Ishikawa (cell line): ENCODE measurements at regions not wholly inside any gene's neighbourhood (a gene's known extent, or its start where the extent isn't known, plus 50 kb on each side); places are given as distances from the start of the nearest gene placed in this dataset.

ENCODE experiments used
- CEBPB ChIP-seq: IDR thresholded peaks from 2 replicates; pipeline ENCODE4 v1.6.1; 2012
- CREB1 ChIP-seq: IDR thresholded peaks from 2 replicates; pipeline ENCODE4 v1.6.1; 2012; ENCODE audit warnings: low read depth
- EGR1 ChIP-seq: IDR thresholded peaks from 2 replicates; pipeline ENCODE4 v1.6.1; 2012
- EP300 ChIP-seq: IDR thresholded peaks from 2 replicates; pipeline ENCODE4 v1.6.1; 2012; ENCODE audit warnings: borderline replicate concordance
- FOXM1 ChIP-seq: IDR thresholded peaks from 2 replicates; pipeline ENCODE4 v1.6.1; 2012; ENCODE audit warnings: low read depth, borderline replicate concordance
- NFIC ChIP-seq: IDR thresholded peaks from 2 replicates; pipeline ENCODE4 v1.6.1; 2012
- RAD21 ChIP-seq: IDR thresholded peaks from 2 replicates; pipeline ENCODE4 v1.6.1; 2012; ENCODE audit warnings: low read depth
- TAF1 ChIP-seq: IDR thresholded peaks from 2 replicates; pipeline ENCODE4 v1.6.1; 2012; ENCODE audit warnings: low read depth, mild to moderate bottlenecking
- TCF12 ChIP-seq: IDR thresholded peaks from 2 replicates; pipeline ENCODE4 v1.6.1; 2012; ENCODE audit warnings: low read depth
- TEAD4 ChIP-seq: IDR thresholded peaks from 2 replicates; pipeline ENCODE4 v1.6.1; 2012
- YY1 ChIP-seq: IDR thresholded peaks from 2 replicates; pipeline ENCODE4 v1.6.1; 2012; ENCODE audit warnings: low read depth
- ZBTB7A ChIP-seq: IDR thresholded peaks from 2 replicates; pipeline ENCODE4 v1.6.1; 2012; ENCODE audit warnings: low read depth
- TF ChIP-seq, protein P1 (sequence below): IDR thresholded peaks from 2 replicates; pipeline ENCODE4 v1.6.1; 2012; ENCODE audit warnings: low read depth, mild to moderate bottlenecking
- TF ChIP-seq, protein P2 (sequence below): IDR thresholded peaks from 2 replicates; pipeline ENCODE4 v1.6.1; 2012
- TF ChIP-seq, protein P3 (sequence below): IDR thresholded peaks from 2 replicates; pipeline ENCODE4 v1.6.1; 2012

DNA sequence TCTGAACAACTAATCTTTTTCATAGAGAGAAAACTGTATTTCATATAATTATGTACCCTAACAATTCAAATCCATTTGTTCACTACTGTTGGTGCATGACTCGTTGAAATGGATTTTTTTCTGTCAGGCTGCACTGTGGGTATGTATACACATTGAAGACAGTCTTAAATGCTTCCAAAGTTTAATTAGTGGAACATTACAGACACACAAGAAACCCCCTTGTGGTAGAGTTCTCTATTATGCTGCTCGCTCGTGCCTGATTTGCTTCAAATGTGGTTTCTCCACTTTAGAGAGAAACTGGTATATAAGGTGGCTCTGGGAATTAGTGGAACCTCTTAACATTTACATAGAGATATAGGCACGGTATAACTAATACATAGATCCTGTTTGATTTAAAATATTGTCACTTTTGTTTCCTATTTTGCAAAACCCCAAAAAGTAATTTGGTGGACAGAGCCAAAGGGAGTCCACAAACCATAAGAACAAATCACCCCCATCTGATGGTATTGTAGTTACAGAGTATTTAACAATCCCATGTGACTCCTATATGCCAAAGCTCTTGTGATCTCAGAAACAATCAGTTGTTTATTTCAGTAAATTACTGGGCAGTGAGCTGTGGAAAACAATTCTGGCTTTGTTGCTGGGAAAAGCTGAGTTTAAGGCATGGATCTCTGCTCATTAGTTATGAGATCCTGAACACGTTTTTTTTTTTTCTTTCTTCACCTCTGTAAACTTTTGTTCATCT, 159.5 kb downstream of the BRMS1L start:
- TF ChIP-seq, protein P1, sequence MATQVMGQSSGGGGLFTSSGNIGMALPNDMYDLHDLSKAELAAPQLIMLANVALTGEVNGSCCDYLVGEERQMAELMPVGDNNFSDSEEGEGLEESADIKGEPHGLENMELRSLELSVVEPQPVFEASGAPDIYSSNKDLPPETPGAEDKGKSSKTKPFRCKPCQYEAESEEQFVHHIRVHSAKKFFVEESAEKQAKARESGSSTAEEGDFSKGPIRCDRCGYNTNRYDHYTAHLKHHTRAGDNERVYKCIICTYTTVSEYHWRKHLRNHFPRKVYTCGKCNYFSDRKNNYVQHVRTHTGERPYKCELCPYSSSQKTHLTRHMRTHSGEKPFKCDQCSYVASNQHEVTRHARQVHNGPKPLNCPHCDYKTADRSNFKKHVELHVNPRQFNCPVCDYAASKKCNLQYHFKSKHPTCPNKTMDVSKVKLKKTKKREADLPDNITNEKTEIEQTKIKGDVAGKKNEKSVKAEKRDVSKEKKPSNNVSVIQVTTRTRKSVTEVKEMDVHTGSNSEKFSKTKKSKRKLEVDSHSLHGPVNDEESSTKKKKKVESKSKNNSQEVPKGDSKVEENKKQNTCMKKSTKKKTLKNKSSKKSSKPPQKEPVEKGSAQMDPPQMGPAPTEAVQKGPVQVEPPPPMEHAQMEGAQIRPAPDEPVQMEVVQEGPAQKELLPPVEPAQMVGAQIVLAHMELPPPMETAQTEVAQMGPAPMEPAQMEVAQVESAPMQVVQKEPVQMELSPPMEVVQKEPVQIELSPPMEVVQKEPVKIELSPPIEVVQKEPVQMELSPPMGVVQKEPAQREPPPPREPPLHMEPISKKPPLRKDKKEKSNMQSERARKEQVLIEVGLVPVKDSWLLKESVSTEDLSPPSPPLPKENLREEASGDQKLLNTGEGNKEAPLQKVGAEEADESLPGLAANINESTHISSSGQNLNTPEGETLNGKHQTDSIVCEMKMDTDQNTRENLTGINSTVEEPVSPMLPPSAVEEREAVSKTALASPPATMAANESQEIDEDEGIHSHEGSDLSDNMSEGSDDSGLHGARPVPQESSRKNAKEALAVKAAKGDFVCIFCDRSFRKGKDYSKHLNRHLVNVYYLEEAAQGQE, result no peak

DNA sequence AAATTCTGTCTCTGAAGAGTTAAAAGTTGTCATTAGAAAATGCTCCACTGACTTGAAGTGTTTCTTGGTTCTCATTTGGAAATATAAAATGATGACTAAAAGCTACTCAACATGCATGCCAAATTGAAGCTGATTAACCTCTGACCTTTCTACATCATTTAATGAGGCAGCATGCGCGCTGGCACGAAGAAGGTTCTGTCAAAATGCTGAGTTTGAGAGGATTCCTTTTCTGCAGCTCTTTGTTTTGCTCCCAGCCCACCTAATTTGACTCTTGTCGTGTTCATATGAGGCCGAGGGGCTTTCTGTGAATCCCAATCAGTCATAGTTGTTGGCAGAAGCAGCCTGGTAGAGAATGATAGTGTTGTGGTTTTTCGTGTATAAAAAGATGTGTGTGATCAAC, 153.4 kb downstream of the BRMS1L start:
- no peak for TF ChIP-seq CEBPB
- no peak for TF ChIP-seq RAD21
- no peak for TF ChIP-seq EP300
- TF ChIP-seq TEAD4, result no peak
- TF ChIP-seq, protein P1, result no peak

DNA sequence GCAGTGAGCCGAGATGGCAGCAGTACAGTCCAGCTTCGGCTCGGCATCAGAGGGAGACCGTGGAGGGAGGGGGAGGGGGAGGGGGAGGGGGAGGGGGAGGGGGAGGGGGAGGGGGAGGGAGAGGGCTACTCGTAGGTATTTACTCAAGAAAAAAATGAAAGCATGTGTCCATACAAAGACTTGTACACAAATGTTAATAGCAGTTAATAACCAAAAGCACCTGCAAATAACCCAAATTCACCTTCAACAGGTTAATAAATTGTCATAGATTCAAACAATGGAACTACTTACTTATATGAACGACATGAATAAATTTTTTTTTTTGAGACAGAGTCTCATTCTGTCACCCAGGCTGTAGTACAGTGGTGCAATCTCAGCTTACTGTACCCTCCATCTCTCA, 152.4 kb downstream of the BRMS1L start:
- no peak for TF ChIP-seq TCF12
- TF ChIP-seq, protein P2, sequence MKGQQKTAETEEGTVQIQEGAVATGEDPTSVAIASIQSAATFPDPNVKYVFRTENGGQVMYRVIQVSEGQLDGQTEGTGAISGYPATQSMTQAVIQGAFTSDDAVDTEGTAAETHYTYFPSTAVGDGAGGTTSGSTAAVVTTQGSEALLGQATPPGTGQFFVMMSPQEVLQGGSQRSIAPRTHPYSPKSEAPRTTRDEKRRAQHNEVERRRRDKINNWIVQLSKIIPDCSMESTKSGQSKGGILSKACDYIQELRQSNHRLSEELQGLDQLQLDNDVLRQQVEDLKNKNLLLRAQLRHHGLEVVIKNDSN, result no peak
- TF ChIP-seq, protein P3, sequence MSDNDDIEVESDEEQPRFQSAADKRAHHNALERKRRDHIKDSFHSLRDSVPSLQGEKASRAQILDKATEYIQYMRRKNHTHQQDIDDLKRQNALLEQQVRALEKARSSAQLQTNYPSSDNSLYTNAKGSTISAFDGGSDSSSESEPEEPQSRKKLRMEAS, result no peak
- no peak for TF ChIP-seq CREB1
- TF ChIP-seq TAF1, result no peak
- TF ChIP-seq RAD21, result no peak
- TF ChIP-seq, protein P1, result no peak
- TF ChIP-seq TEAD4, result no peak
- TF ChIP-seq EGR1, result no peak
- no peak for TF ChIP-seq NFIC
- no peak for TF ChIP-seq YY1
- no peak for TF ChIP-seq CEBPB
- no peak for TF ChIP-seq EP300
- no peak for TF ChIP-seq FOXM1
- no peak for TF ChIP-seq ZBTB7A

DNA sequence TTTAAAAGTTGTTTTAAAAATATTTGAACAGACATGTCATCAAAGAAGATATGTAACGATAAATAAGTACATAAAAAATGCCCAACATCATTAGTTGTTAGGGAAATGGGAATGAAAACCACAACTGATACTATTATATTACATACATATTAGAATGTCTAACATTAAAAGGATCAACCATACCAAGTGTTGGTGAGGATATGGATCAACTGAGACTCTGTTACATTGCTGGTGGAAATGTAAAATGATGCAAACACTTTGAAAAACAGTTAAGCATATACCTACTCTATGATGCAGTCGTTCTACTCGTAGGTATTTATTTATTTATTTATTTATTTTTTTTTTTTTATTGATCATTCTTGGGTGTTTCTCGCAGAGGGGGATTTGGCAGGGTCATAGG, 149.7 kb downstream of the BRMS1L start:
- TF ChIP-seq EP300, result no peak
- TF ChIP-seq ZBTB7A, result no peak
- TF ChIP-seq TEAD4, result no peak
- TF ChIP-seq CEBPB, result no peak
- TF ChIP-seq YY1, result no peak
- TF ChIP-seq TAF1, result no peak
- TF ChIP-seq, protein P1, result no peak
- no peak for TF ChIP-seq CREB1
- TF ChIP-seq FOXM1, result no peak
- TF ChIP-seq RAD21, result no peak
- no peak for TF ChIP-seq TCF12
- TF ChIP-seq NFIC, result no peak
- TF ChIP-seq, protein P2, result no peak
